Putamen (tissue), 1 donor: ENCODE measurements at regions not wholly inside any gene's neighbourhood (a gene's known extent, or its start where the extent isn't known, plus 50 kb on each side); places are given as distances from the start of the nearest gene placed in this dataset.
"Not testable (repeated sequence)": the region's sequence is repeated elsewhere in the genome, so short reads cannot be mapped to it uniquely, and the experiment has no call there.

Source experiments
- DNase-seq: peaks from one replicate; pipeline ENCODE4 v3.0.0-alpha.2; 2016; ENCODE audit warnings: low spot score

GRCh38 chr10:20492447-20492846 is 404.7 kb downstream of the NEBL start:
- no peak for DNase-seq

GRCh38 chr10:20489961-20490360 is 407.1 kb downstream of the NEBL start:
- DNase-seq, result no peak

- DNase-seq, result no peak
Observed at GRCh38 chr10:20486791-20487190, 410.3 kb downstream of the NEBL start.

- no peak for DNase-seq
Observed at GRCh38 chr10:20485554-20485953, 411.6 kb downstream of the NEBL start.

- DNase-seq, result no peak
Observed at GRCh38 chr10:20481054-20481453, 416.1 kb downstream of the NEBL start.

GRCh38 chr10:20480575-20480974 is 416.5 kb downstream of the NEBL start:
- DNase-seq, result not testable (repeated sequence)

GRCh38 chr10:20474064-20474463 is 423.0 kb downstream of the NEBL start:
- DNase-seq, result no peak

GRCh38 chr10:20473023-20473760 is 423.9 kb downstream of the NEBL start:
- DNase-seq, result peak; percentile 17

- no peak for DNase-seq
Observed at GRCh38 chr10:20466731-20467130, 430.4 kb downstream of the NEBL start.

- no peak for DNase-seq
Observed at GRCh38 chr10:20457649-20458048, 439.5 kb downstream of the NEBL start.

- no peak for DNase-seq
Observed at GRCh38 chr10:20455774-20456173, 441.3 kb downstream of the NEBL start.

- DNase-seq, result no peak
Observed at GRCh38 chr10:20454331-20454730, 442.8 kb downstream of the NEBL start.

GRCh38 chr10:20446561-20447193 is 450.4 kb downstream of the NEBL start:
- DNase-seq, result no peak

GRCh38 chr10:20443094-20443493 is 454.0 kb downstream of the NEBL start:
- DNase-seq, result no peak

- no peak for DNase-seq
Observed at GRCh38 chr10:20429742-20430141, 467.4 kb downstream of the NEBL start.

- DNase-seq, result no peak
Observed at GRCh38 chr10:20427821-20428220, 469.3 kb downstream of the NEBL start.

- DNase-seq, result no peak
Observed at GRCh38 chr10:20418286-20418685, 478.8 kb downstream of the NEBL start.

GRCh38 chr10:20417791-20418190 is 479.3 kb downstream of the NEBL start:
- no peak for DNase-seq

GRCh38 chr10:20415684-20416083 is 481.4 kb downstream of the NEBL start:
- DNase-seq, result no peak

- no peak for DNase-seq
Observed at GRCh38 chr10:20407357-20407756, 489.8 kb downstream of the NEBL start.

GRCh38 chr10:20406281-20407104 is 490.6 kb downstream of the NEBL start:
- peak; percentile 3 for DNase-seq

- DNase-seq, result no peak
Observed at GRCh38 chr10:20405761-20406160, 491.4 kb downstream of the NEBL start.

GRCh38 chr10:20405050-20405449 is 492.1 kb downstream of the NEBL start:
- DNase-seq, result no peak
